Renal pelvis (tissue), 1 donor: ENCODE measurements at regions not wholly inside any gene's neighbourhood (a gene's known extent, or its start where the extent isn't known, plus 50 kb on each side); places are given as distances from the start of the nearest gene placed in this dataset.
"Not testable (repeated sequence)": the region's sequence is repeated elsewhere in the genome, so short reads cannot be mapped to it uniquely, and the experiment has no call there.

ENCODE experiments used
- DNase-seq: peaks from one replicate; pipeline ENCODE4 v3.0.0-alpha.2; 2013

DNA sequence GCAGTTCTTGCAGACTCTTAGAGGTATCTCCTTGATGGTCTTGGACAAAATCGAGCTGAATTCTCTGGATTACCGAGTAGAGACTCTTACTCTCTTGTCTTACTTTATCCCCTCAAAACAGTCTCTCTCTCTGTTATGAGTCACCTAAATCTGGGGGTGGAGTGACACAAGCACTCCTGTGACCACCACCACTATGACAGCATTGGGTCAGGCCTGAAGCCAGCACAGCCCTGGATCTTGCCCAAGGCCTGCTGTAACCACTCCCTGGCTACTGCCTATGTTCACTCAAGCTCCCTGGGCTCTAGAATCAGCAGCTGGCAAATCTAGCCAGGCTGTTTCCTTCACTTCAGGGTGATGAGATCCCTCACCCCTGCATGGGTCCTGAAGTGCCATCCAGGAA is 662.5 kb downstream of the LUZP2 start:
- DNase-seq, result no peak

DNA sequence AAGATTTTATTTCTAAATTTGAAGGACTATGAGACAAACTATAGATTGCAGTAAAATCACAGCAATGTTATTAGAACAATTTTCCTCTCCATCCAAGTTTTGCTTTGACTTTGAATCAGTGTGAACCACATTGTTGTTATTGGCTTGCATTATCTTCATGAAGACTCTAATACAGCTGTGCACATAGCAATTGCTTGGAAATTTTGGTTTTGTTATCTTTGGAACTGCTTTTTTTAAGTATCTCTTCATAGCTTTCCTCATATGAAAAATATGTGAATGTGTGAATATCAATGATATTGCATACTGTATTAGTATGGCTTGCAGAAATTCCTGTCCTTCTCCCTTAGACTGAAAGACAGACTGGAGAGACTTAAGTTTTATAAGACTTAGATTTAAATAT is 666.6 kb downstream of the LUZP2 start:
- no peak for DNase-seq

DNA sequence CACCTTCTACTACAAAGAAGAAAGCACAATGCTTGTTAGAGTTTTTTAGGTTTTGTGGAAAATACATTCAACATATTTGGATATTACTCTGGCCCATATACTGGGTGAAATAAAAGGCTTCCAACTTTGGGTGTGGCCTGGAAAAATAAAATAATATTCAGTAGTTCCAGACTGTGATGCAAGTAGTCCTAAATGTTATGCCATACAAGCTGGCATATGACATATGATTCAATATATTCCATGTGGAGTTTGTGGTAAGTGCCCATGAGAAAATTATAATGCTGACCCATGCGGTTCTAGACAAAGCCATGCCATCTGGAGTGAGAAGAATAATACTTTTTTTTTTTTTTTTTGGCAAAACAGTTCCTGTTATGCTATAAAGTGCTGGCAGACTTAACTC is 683.3 kb downstream of the LUZP2 start:
- no peak for DNase-seq

DNA sequence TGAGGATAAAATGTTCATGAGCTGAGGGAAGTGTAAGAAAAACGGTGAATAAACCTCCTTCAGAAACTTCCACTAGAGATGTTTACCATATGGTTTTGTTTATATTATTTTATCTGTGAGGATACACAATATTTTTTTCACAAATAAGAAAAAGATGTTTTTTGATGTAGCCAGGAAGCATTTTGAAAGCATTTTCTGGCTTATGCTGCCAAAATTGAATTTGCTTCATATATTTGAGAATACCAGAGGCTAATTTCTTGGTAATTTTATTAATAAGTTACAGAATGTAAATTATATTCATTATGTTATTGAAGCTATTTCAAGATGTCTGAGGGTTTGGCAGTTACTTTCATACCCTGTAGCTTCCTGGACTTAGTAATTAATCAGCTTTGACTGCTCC is 686.6 kb downstream of the LUZP2 start:
- no peak for DNase-seq

DNA sequence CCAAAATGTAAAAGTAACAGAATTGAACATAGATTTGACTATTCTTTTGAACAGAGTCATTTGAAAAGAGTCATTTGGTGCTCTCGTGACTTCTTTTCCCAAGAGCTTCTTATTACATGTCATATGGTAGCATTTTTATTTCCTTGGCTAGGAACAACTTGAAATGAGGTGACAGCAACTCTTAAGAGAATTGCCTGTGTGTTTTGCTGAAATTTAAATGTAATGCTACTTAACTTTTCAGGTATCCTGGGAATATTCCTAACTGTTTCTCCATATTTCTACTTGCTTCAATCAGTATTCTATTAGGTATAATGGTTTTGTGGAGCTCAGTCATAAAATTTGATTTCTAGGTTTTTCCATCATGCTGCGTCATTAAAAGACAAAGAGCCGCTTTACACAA is 700.7 kb downstream of the LUZP2 start:
- no peak for DNase-seq

DNA sequence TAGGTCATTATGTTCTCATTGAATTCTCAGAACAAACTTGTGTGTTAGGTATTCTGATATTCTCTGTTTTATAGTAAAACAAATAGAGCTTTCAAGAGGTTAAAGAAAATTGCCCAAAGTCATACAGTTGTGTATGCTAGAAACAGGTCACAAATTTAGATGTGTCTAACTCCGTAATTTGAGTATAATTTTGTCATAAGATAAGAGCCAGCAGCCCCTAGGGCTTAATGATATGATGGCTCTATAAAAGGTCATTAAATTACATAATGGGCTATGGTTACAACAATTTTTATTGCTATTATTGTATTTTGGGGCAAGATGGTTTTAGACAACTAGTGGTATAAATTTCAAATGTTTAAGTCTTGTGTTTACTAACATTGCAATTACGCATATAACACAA is 701.9 kb downstream of the LUZP2 start:
- no peak for DNase-seq

DNA sequence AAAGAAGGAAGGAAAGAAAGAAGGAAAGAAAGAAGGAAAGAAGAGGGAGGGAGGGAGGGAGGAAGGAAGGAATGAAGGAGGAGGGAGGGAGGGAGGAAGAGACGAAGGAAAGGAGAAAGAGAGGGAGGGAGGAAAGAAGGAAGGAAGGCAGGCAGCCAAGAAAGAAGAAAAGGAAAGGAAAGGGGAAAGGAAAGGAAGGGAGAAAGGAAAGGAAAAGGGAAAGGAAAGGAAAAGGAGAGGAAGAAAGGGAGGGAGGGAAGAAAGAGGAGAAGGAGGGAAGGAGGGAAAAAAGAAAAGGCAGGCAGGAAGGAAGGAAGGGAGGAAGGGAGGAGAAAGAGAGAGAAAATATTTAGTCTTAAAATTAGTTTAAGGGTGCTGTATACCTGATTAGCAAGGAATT is 704.1 kb downstream of the LUZP2 start:
- no peak for DNase-seq

DNA sequence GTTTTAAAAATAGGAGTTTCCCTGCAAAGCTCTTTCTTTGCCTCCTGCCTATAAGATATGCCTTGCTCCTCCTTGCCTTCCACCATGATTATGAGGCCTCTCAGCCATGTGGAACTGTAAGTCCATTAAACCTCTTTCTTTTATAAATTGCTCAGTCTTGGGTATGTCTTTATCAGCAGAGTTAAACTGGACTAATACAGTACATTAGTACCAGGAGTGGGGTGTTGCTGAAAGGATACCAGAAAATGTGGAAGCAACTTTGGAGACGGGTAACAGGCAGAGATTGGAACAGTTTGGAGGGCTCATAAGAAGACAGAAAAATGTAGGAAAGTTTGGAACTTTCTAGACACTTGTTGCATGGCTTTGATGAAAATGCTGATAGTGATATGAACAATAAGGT is 709.9 kb downstream of the LUZP2 start:
- DNase-seq, result no peak

DNA sequence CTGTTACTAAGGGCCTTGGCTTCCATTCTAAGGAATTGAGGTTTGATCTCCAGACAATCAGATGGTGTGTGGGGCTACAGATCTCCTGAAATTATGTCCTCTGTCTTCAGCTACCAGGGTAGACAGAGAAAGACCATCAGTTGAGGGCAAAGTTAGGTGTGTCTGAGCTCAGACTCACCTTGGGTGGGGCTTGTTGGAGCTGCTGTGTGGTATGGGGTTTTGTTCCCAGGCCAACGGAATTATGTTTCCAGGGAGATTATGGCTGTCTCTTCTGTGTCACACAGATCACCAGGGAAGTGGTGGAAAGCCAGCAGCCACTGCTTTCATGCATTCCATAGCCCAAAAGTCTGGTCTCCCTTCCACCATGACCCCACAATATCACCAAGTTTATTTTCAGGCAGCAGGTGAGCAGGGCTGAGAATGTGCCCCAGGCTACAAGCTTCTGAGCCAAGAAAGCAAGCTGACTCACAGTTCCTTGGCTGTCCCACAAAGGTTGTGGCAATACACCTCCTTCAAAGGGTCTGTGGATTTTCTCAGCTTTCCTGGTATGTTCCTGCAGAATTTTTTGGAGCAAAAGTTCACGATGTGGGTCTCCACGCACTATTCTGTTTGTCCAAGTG is 714.9 kb downstream of the LUZP2 start:
- DNase-seq, result no peak

DNA sequence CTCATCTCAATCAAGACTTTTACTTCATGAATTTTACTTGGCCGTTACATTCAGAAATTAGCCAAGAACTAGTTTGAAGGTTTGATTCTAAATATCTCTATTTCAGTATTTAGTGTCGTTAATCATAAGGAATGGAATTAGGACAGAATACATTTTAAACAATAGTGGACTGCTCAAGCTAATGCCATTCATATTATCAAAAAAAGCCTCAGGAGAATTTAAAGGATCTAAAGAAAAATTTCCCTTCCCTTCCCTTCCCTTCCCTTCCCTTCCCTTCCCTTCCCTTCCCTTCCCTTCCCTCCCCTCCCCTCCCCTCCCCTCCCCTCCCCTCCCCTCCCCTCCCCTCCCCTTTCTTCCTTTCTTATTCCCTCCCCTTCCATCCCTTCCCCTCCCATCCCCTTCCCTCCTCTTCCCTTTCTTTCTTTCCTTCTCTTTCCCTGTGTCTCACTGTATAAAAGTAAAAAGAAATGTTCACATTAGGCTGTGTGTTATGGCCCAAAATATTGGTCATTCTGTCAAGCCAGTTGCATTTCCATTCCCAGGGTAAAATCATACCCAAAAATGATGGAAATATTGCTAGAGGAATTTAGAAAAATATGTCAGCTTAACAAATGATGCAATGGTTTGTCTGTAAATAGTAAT is 717.8 kb downstream of the LUZP2 start:
- DNase-seq, result no peak

DNA sequence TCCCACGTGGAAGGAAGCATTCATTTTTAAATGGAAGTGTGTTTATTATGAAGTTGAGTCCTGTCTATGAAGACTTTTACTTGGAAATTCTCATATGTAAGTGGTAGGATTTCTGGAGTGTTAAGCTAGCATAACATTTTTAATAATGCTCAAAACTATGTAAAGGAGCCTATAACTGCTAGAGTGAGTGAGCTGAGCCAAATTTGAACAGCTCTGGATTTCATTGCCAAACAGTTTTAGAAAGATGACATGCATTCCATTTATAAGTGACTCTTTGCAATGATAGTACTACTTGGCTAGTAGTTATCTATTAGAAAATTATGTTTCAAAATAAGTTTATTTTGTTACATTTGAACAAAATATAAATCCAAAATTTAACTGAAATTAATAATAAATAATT is 721.2 kb downstream of the LUZP2 start:
- DNase-seq, result no peak

DNA sequence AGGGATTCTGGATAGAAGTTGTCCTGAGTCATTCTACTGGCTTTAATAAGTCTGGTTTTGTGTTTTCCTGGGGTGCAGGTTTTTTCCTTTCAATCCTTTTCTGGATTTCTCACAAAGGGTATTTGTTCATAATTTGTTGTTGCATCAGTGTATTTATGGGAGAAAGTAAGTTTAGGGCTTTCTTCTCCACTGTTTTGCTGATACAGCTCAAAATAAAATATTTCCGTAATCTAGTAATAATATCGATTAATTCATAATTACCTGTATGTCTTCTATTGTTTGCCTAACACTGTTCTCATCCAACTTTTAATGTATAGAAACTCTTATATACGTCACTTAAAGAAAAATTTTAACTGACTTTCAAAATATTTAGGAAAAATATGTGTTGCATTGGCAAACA is 728.2 kb downstream of the LUZP2 start:
- no peak for DNase-seq

DNA sequence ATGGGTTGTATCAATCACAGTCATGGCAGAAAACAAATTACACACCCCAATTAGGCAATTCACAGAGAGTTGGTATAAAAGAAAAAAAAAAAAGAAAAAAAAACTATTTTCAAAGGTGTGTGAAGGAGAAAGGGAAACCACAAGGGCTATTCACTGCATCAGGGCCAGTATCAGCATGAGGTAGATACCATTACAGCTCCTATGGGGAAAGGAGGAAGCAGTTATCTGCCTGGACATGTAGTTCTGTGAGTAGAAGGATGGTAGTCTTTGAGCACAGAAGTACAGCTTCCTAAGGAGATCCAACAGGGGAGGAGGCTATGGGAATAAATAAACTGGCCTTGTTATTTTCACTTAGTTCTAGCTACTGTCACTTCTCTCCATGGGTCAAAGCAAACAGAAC is 746.1 kb downstream of the LUZP2 start:
- DNase-seq, result no peak

DNA sequence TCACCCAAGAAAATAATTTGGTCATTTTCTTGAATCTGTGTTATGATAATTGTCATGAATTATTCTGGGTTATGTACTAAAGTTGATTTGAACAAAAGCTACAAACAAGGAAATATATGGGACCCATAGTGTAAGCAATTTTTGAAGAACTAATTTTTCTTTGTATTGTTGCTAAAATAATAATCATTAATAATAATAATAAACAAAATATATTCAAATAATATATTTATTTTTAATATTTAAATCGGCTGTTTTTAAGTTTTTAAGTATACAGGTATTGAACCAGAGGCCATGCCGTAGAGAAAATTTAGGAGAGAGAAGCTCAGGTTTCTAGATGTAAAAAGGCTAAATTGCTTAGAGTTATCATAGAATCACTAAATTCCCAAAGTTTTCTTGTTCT is 747.3 kb downstream of the LUZP2 start:
- DNase-seq, result no peak

DNA sequence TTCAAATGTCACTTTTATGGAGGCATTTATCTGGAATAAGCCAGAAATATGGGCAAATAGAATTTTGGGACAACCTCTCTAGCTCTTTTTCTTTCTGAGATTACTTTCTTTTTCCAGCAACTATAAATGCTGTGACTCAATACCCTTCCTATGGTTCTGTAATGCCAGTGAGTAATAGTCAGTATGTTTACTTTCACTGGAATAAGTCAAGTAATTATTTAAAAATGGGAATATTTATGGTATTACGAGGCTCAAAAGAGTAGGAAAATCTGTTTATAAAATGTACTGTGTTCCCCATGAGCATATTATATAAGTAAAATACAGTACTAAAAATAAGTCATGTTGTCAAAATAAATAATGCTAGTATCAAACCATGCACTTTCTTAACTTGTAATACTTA is 750.5 kb downstream of the LUZP2 start:
- no peak for DNase-seq

DNA sequence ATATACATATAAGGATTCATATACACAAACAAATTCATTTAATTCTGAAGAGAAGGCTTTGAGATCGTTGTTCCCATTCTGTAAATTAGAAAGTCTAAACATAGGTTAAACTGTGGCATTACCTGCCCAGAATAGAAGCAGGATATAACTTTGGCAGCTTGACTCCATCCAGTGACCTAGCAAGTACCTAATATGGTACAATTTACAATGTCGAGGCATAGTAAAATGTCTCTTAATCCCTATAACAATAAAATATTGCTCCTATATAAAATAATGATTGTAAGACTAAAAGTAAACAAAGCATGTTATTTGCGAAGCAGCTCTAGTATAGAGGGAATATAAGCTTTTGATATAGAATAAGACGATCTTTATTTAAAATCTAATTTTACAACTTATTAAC is 756.0 kb downstream of the LUZP2 start:
- DNase-seq, result no peak

DNA sequence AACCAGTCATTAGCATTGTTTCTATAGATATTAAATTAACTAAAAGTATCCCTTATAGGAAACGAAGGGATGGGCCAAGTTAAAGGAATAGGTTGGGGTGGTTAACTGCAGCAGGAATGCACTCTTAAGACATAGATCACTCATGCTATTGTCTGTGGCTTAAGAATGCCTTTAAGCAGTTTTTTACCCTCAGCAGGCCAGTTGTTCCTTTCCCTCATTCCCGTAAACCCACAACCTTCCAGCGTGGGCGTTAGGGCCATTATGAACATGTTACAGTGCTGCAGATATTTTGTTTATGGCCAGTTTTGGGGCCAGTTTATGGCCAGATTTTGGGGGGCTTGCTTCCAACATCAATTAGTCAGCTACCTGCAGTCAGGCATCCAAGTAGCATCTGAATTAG is 767.0 kb downstream of the LUZP2 start:
- not testable (repeated sequence) for DNase-seq

DNA sequence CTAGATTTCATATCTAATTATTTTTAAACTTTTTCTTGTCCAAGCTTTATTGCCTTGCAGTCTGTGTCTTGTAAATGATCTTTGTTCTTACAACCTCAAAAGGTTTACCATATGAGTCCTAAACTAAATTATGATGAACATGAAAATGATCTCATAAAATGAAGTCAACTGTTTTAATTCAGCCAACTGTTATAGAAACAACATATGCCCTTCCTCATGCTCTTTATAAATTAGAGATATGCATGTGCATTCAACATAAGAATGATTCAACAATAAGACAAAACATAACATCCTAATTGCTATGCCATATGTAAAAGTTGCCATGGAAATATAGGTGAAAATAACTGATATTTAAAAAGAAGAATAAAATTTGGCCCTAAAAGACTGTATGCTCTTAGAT is 774.4 kb downstream of the LUZP2 start:
- no peak for DNase-seq

DNA sequence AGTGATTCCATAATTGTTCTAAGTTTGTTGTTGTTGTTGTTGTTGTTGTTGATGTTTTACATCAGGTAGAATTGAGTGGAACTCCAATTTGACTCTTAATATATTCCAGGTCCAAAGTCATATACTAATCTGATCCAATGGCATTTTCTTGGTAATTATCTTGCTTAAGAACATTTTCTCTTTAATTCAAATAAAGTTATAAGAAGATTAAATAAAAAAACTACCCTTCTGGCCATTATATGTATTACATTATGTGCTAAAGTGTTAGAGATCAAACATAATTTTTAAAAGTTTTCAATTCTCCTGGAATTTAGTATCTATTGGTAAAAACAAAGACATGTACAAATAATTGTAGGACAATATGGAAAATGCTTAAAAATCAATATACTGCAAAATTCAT is 775.4 kb downstream of the LUZP2 start:
- DNase-seq, result no peak

DNA sequence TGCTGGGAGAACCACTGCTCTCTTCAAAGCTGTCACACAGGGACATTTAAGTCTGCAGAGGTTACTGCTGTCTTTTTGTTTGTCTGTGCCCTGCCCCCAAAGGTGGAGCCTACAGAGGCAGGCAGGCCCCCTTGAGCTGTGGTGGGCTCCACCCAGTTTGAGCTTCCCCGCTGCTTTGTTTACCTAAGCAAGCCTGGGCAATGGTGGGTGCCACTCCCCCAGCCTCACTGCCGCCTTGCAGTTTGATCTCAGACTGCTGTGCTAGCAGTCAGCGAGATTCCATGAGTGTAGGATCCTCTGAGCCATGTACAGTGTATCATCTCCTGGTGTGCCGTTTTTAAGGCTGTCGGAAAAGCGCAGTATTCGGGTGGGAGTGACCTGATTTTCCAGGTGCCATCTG is 784.0 kb downstream of the LUZP2 start:
- not testable (repeated sequence) for DNase-seq

DNA sequence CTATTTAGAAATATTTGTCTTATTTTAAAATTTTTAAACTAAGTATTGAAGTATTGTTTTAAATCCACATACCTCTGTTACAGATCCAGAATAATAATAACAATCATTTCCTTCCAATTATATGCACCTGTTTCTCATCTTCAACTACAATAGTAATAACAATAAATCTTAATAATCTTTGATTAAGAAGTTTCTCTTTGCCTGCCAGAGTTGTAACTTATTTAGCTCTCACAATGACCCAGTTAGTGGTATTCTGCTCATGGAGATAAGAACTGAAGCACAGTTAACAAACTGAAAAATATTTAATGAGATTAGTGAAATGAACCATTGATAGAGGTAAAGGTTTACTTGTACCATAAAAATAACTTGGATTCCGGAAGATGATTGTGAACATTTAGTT is 796.3 kb downstream of the LUZP2 start:
- DNase-seq, result no peak

DNA sequence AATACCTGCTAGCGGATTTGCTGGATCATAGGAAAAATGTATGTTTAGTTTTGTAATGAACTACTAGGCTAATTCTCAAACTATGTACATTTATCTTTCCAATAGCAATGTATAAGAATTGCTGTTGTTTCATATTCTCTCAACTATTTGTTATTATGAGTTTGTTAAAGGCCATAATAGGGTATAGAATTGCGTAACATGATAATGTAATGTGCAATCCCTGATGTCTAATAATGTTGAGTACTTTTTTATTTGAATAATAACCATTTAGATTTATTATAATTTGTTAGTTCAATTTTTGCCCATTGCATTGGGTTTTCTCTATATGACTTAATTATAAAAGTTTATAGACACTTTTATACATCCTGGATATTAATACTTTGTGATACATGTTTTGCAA is 801.6 kb downstream of the LUZP2 start:
- DNase-seq, result no peak

DNA sequence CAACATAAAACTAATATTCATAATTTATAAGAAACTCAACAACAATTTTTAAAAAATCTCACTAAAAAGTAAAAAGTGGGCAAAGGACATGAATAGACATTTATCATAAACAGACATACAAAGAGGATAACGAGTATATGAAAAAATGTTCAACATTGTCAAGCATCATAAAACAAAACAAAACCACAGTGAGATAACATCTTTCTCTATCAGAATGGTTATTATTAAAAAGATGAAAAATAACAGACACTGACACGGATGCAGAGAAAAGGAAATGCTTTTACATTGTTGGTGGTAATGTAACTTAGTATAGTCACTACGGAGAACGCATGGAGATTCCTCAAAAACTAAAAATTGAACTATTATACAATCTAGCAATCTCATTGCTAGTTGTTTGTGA is 813.0 kb downstream of the LUZP2 start:
- no peak for DNase-seq

DNA sequence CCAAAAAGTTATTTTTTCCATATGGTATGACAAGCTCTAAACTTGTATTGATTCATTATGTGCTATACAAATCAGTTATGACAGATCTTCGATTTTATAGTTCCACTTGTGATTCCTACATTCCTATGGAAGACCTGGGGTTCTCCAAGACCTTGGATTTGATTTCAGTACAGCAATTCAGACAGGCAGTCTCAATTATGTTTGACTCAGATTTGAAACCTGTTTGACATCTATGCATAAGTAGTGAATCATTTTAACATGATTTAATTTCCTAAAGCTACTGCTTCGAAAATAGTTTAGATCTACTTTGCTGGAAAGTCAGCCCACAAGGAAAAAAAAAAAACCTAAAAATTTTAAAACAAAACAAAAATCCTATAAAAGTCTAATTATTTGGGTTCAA is 820.4 kb downstream of the LUZP2 start:
- DNase-seq, result no peak

DNA sequence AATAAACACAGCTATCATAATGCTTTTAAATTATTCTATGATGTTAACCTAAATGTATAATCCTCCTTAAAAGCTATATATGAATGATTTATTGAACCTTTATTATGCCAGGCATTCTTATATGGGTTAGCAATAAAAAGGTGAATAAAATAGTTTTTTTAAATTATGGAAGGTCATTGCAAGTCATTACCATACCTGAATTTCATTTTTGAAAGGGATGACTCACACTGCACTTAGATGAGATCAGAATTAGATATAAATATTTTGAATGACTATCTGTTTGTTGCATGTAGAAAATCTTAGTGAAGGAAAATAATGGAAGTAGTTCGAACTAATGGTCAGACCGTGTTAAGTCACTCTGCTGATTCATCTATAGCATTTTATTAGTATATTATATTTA is 822.3 kb downstream of the LUZP2 start:
- no peak for DNase-seq
